HepG2 (cell line): ENCODE measurements at regions not wholly inside any gene's neighbourhood (a gene's known extent, or its start where the extent isn't known, plus 50 kb on each side); places are given as distances from the start of the nearest gene placed in this dataset.

Experiments
- MLX ChIP-seq: IDR thresholded peaks from 2 replicates; pipeline ENCODE4 v1.6.1; 2016
- SP1 ChIP-seq, 2 experiments: fragments of 450-650 bp in 1 of 2; sonication (generic) in 1 of 2; formaldehyde crosslinking in 1 of 2; IDR thresholded peaks; 2 replicates each; pipeline versions ENCODE4 v1.4.0 to v1.6.1; 2016 to 2020; ENCODE audit warnings: missing genetic modification reagents in 1 of 2
- ZFP41 ChIP-seq: sonication (generic); formaldehyde crosslinking; IDR thresholded peaks from 2 replicates; pipeline ENCODE4 v1.4.0; 2020; ENCODE audit warnings: mild to moderate bottlenecking, missing genetic modification reagents, borderline replicate concordance
- ZNF747 ChIP-seq: sonication (generic); formaldehyde crosslinking; IDR thresholded peaks from 2 replicates; pipeline ENCODE4 v1.8.1; 2023; ENCODE audit warnings: missing genetic modification reagents, mild to moderate bottlenecking, borderline replicate concordance

GRCh38 chr14:29282169-29282568 lies 515.6 kb downstream of the FOXG1 start:
- TF ChIP-seq ZFP41 (CRISPR knock-in tag) (no peak), SP1 (IDR thresholded peaks at IDR 0.05) (no peak), SP1 (CRISPR knock-in tag; IDR thresholded peaks at IDR 0.05) (no peak), MLX (CRISPR knock-in tag) (no peak), ZNF747 (no peak)
